NCI-H748 (cell line): ENCODE measurements at regions not wholly inside any gene's neighbourhood (a gene's known extent, or its start where the extent isn't known, plus 50 kb on each side); places are given as distances from the start of the nearest gene placed in this dataset.
A peak's percentile ranks its signal among the peaks of the same experiment; 100 is the strongest.
"Not testable (repeated sequence)": the region's sequence is repeated elsewhere in the genome, so short reads cannot be mapped to it uniquely, and the experiment has no call there.

Experiments
- DNase-seq: peaks from one replicate; lab custom pipeline; 2025; ENCODE audit not compliant: unreplicated experiment; lab: John Stamatoyannopoulos, UW

DNA sequence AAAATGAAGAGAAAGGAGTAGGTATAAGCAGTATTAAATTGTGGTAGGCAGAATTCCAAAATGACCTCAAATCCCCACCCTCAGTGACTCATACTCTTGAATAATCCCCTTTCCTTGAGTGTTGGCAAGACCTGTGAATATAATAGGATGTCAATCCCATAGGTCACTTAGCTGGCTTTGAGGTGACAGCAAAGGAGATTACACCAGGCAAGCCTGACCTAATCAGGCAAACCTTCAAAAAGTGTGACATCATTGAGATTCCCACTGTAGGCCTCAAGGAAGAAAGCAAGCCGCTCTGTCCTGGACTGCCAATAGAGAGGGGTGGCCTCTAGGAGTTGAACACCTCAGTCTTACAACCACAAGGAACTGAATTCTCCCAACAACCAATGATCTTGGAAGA is 535.2 kb downstream of the RBFOX1 start:
- DNase-seq: no peak

DNA sequence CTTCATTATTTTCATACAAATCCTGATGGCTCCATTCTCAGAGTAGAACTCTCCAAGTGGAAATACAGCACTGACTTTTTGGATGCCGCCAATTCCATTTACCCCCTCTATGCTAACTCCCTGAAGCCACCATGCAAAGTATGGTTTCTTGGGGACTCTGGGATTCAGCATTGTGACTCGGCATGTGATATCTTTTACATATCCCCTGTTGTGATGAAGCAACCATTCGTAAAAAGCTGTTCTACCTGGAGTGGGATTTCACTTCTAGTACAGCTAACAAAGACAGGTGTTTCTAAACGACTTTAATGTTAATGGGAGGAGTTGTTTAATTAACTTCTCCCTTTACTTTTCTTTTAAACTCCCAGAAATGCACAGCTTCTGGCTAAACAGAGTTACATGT is 533.5 kb downstream of the RBFOX1 start:
- DNase-seq: no peak

DNA sequence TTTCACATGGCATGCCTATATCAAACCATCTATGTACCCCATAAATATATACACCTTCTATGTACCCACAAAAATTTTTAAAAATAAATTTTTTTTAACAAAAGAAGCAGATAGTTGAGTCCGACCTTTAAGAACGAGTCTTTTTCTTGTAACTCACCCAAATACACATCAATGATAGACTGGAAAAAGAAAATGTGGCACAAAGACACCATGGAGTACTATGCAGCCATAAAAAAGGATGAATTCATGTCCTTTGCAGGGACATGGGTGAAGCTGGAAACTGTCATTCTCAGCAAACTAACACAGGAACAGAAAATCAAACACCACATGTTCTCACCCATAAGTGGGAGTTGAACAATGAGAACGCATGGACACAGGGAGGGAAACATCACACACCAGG is 532.7 kb downstream of the RBFOX1 start:
- DNase-seq: not testable (repeated sequence)

DNA sequence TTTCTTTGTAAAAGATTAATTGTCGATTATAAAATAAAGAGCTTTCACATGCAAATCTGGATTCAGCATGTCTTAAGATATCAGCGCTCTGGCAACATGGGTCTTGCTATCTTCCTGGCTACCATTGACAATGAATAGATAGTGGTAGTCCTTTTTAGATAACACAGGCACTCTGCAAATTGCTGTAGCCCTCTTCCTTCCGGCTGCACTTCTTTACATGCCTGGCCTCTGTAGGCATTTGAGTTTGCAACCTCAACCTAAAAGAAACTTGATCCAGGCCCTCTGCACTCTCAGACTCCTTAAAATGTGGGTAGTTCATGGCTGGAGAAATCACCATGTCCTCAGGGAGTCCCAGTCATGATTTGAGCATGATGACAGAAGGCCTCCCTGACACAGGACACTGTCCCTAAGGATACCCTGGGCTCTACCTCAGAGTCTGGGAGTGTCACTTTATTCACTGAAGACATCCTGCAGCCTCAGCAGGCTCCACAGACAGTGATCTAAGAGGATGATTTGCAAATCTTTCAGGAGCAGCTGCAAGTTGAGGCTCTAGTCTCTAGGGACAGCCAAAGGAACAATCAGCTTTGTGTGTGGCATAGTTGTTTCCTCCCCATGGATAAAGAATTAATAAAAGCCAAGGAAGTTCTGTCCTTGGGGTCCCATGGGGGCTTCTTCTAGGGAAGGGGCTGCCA is 529.4 kb downstream of the RBFOX1 start:
- DNase-seq: no peak

DNA sequence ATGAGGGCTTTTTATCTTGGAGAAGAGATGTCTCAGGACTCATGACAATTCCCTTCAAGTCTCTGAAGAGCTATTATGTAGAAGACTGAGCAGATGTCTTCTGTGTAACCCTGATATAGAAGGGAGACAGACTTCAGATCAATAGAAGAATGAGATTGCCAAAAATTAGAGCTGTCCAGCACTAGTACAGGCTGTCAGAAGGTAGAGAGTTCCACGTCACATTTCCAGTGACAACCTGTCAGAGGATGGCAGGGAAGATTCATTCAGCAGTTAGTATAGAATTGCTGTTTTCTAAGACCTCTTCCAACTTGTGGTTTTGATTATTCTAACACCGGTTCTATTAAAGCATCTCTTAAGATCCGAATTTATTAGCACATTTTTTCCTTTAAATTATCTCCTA is 520.6 kb downstream of the RBFOX1 start:
- no peak for DNase-seq

DNA sequence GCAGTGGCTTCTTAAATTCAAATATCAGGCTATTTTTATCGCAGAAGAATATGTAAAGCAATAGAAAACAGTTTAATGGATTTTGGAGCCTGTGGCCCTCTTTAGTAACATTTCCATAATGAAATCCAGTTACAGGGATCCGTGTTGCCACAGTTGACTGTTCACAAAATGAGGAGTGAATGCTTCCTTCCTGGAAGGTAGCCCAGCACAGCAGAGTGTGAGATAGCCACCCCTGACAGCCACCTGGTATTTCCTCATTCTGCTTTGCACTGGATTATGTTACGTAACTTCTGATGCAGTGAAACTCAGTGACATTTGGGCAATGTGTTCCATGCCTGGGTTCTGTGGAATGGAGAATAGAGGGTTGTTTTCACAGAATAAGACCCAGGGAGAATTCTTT is 517.2 kb downstream of the RBFOX1 start:
- no peak for DNase-seq

DNA sequence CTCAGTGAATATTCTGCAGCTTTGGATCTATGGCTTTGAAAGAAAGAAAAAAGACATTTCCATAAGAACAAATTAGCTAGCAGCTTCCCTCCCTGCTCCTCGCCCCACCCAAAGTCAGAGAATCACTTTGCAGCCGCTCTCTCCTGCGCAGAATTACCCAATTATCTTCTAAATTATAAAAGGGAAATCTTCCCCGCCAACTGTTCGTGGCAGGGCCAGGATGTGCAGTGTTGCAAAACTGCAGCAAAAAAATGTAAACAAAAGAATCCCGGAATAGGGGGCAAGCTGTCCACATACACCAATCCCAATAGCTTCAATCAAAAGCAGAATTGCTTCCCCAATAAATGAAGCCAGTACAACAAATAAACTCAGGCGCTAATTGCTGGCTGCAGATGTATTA is 510.6 kb downstream of the RBFOX1 start:
- DNase-seq: peak; percentile 56

DNA sequence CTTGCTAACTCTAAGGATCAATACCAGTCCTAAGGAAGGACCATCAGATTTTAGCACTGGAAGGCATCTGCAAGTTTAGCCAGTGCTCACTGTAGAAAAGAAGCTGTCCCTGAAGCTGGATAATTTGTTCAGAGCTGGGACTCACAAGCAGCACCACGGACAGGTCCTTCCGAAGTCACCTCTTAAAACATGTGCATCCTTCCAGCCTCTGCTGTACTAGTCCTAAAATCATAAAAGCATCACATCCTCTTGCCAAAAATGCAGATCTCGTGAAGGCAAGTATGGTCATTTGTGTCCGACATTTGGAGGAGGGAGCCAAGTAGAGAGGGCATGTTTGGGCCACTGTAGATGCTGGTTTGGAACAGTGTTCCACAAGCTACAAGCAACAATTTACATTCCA is 506.9 kb downstream of the RBFOX1 start:
- DNase-seq: no peak

DNA sequence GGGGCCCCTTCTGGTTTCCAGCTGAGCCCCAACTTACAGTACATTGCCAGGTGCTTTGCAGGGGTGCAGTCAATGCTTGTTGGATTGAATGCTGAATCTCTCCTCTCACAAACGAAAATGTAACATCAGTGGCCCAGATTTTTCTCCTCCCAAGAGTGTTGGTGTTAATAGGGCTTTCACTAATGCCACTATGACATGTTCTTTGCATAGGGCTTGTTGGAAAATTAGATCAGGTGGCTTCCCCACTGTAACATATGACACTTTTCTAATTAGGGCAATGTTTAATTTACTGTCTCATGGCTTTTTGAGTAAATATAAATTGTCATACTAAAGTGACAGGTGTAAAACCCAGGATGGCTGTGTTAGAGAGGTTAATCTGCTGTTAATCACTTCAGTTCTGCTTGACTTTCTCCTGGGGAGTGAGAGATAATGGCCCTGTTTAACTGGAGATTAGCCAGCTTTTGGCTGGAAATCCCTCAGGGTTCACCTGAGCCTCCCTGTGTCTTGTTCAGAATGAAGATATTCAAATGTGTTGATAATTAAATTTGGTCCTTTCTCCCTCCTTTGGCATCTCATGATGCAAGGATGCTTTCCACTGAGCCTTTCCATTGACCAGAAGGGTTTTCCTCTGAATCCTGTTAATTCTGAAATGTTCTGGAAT is 502.3 kb downstream of the RBFOX1 start:
- peak; percentile 89 for DNase-seq

DNA sequence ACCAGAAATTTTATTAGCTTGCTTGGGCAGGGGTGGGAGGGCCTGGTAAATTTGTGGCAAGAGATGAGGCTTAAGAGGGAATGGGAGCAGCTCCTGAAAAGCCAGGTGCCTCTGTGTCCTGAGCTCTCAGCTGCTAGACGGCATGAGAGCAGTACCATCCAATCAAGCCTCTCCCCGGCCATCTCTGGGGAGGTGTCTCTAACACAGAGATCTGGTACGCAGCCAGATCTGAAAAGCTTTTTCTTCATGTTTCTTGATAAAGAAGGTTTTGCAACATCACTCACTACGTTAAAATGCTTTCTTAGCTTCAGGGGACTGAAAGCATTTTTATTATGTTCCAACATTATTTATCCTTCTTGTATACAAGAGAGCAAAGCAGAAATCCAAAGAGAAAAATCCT is 488.2 kb downstream of the RBFOX1 start:
- no peak for DNase-seq

DNA sequence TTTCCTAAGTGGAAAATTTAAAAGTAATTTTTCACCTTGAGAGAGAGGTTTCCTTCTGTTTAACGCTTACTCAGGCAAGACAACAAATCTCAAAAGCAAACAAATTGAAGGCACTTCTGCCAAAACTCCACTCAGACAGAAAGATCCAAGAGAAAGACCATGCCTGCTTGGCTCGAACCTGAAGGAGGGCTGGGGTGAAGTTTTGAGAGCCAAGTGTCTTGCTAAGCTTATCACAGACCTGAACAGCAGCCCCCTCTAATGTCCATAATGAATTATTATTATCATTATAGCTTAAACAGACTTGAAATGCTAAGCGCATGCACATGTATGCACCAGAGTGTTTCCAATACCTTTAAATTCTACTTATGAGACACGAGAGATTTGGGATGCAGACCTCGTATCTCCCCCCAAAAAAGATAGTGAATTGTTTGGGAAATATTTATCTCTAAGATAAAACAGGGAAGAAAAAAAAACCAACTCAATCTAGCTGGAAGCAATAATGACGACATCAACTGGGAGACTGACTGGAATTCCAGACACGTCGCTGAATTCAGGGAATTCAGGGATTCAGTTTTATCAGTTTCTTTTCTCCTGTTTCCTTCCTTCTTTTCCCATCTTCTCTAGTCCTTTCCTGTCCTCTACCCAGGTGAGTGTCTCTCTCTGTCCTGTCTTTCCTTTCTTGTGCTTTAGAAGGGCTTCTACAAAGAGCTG is 473.2 kb downstream of the RBFOX1 start:
- peak; percentile 24 for DNase-seq

DNA sequence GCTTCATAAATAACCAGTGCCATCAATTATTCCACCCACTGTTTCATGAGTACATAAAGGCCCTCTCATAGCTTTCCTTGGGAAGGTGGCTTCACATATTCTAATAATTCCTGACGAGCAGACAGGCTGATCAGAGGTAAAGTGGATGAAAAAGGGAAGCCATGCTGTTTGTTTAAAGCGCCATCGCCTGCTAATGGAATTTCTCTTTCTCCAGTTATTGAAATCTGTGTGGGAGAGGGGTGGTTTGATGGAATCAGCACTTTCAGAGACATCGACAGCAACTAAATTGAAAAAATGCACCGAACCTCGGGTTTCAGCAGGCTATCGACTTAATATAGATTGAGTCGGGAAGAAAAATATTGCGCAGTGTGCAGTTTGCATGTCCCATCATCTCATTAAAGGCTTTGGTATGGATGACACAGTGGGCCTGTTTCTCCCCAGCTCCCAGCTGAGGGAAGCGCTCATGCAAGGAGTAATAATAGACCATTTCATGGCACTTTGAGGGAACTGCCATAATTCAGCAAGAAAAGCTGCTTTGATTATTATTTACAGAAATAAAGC is 472.1 kb downstream of the RBFOX1 start:
- no peak for DNase-seq

DNA sequence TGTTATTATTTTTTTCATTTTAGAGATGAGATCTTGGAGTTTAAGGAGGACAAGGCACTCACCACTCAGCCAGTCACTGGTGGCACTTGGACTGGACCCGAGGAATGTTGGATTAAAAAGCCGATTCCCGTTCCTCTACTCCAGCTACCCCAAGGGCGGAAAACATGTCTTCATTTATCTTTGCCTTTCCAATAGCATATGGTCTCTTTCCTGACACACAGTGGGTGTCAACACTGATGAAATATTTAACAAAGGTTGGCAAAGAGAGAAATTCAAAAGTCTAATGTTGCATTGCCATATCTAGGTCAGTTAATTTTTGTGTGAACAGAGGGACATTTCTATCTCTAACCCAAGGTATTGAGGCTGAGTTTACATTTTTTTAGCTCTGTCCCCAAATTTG is 459.7 kb downstream of the RBFOX1 start:
- DNase-seq: no peak

DNA sequence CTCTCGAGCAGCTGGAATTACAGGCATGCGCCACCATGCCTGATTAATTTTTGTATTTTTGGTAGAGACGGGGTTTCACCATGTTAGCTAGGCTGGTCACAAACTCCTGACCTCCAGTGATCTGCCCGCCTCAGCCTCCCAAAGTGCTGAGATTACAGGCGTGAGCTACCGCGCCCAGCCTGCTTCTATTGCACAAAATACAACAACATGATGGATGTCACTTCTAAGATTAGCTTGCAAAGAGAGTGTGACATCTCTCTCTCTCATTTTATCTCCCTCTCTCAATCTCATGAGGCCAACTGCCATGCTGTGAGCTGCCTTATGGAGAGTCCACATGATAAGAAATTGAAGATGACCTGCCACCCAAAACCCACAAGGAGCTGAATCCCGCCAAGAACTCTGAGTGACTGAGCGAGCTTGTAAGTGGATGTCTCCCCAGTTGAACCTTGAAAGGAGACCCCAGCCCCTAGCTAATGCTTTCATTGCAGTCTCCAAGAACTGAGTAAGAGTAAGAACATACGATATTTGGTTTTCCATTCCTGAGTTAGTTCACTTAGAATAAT is 458.5 kb downstream of the RBFOX1 start:
- no peak for DNase-seq

DNA sequence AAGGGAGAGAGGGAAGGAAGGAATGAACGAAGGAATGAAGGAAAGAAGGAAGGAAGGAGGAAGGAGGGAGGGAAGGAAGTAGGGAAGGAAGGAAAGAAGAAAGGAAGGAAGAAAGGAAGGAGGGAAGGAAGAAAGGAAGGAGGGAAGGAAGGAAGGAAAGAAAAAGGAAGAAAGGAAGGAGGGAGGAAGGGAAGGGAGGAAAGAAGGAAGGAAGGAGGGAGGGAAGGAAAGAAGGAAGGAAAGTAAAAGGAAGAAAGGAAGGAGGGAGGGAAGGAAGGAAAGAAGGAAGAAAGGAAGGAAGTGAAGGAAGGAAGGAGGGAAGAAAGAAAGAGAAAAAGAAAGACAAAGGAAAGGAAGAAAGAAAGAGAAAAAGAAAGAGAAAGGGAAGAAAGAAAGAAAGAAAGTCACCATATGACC is 442.4 kb downstream of the RBFOX1 start:
- no peak for DNase-seq

DNA sequence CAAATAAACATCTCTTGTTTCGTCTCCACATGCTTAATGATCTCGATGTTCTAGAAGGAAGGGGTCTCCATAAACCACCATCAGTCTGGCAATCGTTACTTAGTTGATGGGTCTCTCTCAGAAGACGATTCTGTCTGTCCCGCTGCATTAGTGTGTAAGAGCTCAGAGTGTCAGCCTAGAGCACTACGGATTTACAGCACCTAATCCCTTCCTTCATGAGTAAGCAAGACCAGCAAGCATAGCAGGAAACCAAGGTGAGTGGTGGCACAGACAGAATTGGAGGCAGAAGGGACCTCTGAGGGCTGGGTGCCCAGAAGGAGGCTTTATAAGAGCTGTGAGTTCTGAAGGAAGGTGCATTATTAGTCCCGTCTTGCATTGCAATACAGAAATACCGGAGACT is 440.1 kb downstream of the RBFOX1 start:
- no peak for DNase-seq

DNA sequence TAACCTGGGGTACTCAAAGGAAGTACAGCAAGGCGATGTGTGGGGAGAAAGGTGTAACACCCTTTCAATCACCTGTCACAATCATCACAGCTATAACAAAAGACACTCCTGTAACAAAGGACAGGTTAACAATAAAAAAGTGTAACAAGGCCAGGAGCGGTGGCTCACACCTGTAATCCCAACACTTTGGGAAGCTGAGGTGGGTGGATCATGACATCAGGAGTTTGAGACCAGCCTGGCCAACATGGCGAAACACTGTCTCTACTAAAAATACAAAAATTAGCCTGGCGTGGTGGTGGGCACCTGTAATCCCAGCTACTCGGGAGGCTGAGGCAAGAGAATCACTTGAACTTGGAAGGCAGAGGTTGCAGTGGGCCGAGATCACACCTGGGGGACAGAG is 436.4 kb downstream of the RBFOX1 start:
- DNase-seq: not testable (repeated sequence)

DNA sequence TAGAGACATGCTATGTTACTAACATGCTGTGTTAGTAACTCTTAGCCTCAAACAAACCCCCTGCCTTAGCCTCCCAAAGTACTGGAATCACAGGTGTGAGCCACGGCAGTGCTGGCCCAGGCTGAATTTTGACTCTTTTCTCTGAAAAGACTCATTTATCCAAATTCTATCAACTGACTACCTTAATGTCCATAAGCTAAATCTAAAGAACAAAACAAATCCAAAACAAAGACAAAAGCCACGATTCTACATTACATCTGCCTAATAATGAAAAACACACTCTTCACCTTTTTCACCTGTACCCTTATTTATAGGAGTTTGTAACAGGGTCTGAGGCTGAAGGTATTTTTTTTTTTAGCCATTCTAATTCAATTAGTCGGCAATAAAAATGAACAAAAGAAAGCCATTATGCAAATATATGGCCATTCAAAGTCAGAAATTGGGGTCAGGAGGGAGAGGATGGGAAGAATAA is 432.5 kb downstream of the RBFOX1 start:
- DNase-seq: no peak

DNA sequence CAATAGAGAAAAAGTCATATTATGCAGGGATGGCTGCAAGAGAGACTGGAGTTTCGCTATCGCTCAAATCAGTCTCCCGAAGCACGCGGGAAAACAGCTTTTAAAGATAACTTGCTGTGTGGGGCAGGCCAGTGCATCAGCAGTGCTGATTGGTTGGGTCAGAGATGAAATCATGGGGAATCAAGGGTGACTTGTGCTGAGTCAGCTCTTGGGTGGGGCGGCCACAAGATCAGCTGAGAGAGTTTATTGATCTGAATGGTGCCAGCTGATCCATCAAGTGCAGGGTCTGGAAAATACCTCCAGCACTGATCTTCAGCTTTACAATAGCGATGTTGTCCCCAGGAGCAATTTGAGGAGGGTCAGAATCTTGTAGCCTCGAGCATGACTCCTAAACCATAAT is 430.5 kb downstream of the RBFOX1 start:
- no peak for DNase-seq
